Endothelial cell of umbilical vein (primary cell): ENCODE measurements at regions not wholly inside any gene's neighbourhood (a gene's known extent, or its start where the extent isn't known, plus 50 kb on each side); places are given as distances from the start of the nearest gene placed in this dataset. TPM values are rescaled to one million over a fixed set of nuclear protein-coding genes. Genes with fewer than 3 reads are reported as not detected.

Experiments used
- BruUV-seq: library from RNA; stranded (reverse); fragments of 400-500 nt; replicated peaks from 2 replicates; lab custom pipeline; 2021; lab: Mats Ljungman, UMichigan
- CTCF ChIA-PET: fragments of 300-600, 350-600 bp; sonication (Branson Sonifier 250); formaldehyde crosslinking; loops from one replicate; lab custom pipeline; 2021; ENCODE audit warnings: antibody characterized with exemption, inconsistent platforms; lab: Charles Lee
- POLR2A ChIA-PET: fragments of 300-600, 350-600 bp; sonication (Branson Sonifier 250); formaldehyde crosslinking; loops from one replicate; lab custom pipeline; 2021; ENCODE audit warnings: antibody characterized with exemption, inconsistent platforms; lab: Charles Lee
- DNase-seq: peaks from one replicate; pipeline ENCODE4 v3.0.0-alpha.2; 2011; ENCODE audit warnings: low read depth, low spot score
- FAIRE-seq: peaks from 2 replicates; lab custom pipeline; 2011; peaks lifted over from hg19 to GRCh38; lab: Jason Lieb, UNC
- H2AFZ ChIP-seq: 2 replicates; pipeline ENCODE4 v1.6.0; 2012; ENCODE audit warnings: low read depth, low read length, control low read depth, inconsistent platforms
- H3K27ac ChIP-seq: 2 replicates; pipeline ENCODE4 v1.5.1; 2011; ENCODE audit warnings: low read depth, mild to moderate bottlenecking, control low read depth, low read length, moderate library complexity; ENCODE audit not compliant: insufficient read depth
- H3K27me3 ChIP-seq, 2 experiments: 2 replicates each; pipeline versions ENCODE4 v1.6.0 to v1.6.1; 2011; ENCODE audit warnings: low read length in 2 of 2, mixed read lengths in 1 of 2; ENCODE audit not compliant: control insufficient read depth in 2 of 2, insufficient read depth in 2 of 2
- H3K36me3 ChIP-seq, 2 experiments: 2 replicates in 1 of 2; 3 replicates in 1 of 2; pipeline ENCODE4 v1.5.1; 2011; ENCODE audit warnings: low read length in 2 of 2, mild to moderate bottlenecking in 1 of 2, moderate library complexity in 1 of 2; ENCODE audit not compliant: control insufficient read depth in 2 of 2, insufficient read depth in 2 of 2; ENCODE audit errors: extremely low read depth in 1 of 2
- H3K4me1 ChIP-seq: 3 replicates; pipeline ENCODE4 v1.5.1; 2011; ENCODE audit warnings: mild to moderate bottlenecking, low read length; ENCODE audit not compliant: control insufficient read depth, insufficient read depth; ENCODE audit errors: extremely low read depth
- H3K4me2 ChIP-seq: 2 replicates; pipeline ENCODE4 v1.6.1; 2011; ENCODE audit warnings: low read length, control low read depth, mixed read lengths; ENCODE audit not compliant: insufficient read depth
- H3K4me3 ChIP-seq, 3 experiments: fragments of 200-600 bp in 1 of 3; sonication (generic), shearing (Covaris generic) in 1 of 3; replicated peaks in 1 of 3; 2 replicates each; pipeline ENCODE4 v1.5.1; 2011 to 2016; ENCODE audit warnings: control low read depth in 3 of 3, low read length in 3 of 3, mild to moderate bottlenecking in 2 of 3, inconsistent platforms in 1 of 3, low read depth in 1 of 3, moderate library complexity in 1 of 3; ENCODE audit not compliant: insufficient read depth in 1 of 3
- H3K79me2 ChIP-seq: 2 replicates; pipeline ENCODE4 v1.6.0; 2012; ENCODE audit warnings: low read length, inconsistent platforms; ENCODE audit not compliant: control insufficient read depth, insufficient read depth
- H3K9ac ChIP-seq: replicated peaks from 2 replicates; pipeline ENCODE3; 2011; ENCODE audit warnings: low read length, control low read depth; ENCODE audit not compliant: insufficient read depth; ENCODE audit errors: extremely low read depth
- H3K9me1 ChIP-seq: replicated peaks from 3 replicates; pipeline ENCODE4 v1.6.0; 2011; ENCODE audit warnings: mild to moderate bottlenecking, low read length; ENCODE audit not compliant: control insufficient read depth, insufficient read depth; ENCODE audit errors: extremely low read depth
- H3K9me3 ChIP-seq: replicated peaks from 2 replicates; pipeline ENCODE4 v1.5.1; 2012; ENCODE audit warnings: low read length, inconsistent platforms; ENCODE audit not compliant: control insufficient read depth, insufficient read depth
- H4K20me1 ChIP-seq: replicated peaks from 2 replicates; pipeline ENCODE3; 2011; ENCODE audit warnings: mild to moderate bottlenecking, low read length; ENCODE audit not compliant: control insufficient read depth, insufficient read depth; ENCODE audit errors: extremely low read depth
- CTCF ChIP-seq, 2 donors: IDR thresholded peaks; 1 replicate in 1 of 2; 2 replicates in 1 of 2; pipeline ENCODE4 v1.5.1; 2011; ENCODE audit warnings: low read length in 2 of 2, mild to moderate bottlenecking in 2 of 2, moderate library complexity in 2 of 2, control low read depth in 1 of 2, inconsistent platforms in 1 of 2, low read depth in 1 of 2; ENCODE audit not compliant: insufficient read depth in 1 of 2; ENCODE audit errors: extremely low read depth in 1 of 2
- EZH2 ChIP-seq: IDR thresholded peaks from 2 replicates; pipeline ENCODE4 v1.6.1; 2012; ENCODE audit warnings: borderline replicate concordance, low read depth, mild to moderate bottlenecking, moderate library complexity, low read length, inconsistent platforms; ENCODE audit not compliant: severe bottlenecking
- FOS ChIP-seq: IDR thresholded peaks from 2 replicates; pipeline ENCODE4 v1.6.1; 2011; ENCODE audit warnings: mild to moderate bottlenecking, low read length, moderate library complexity, borderline replicate concordance; ENCODE audit not compliant: insufficient read depth
- GATA2 ChIP-seq: IDR thresholded peaks from 2 replicates; pipeline ENCODE4 v1.7.0; 2011; ENCODE audit warnings: low read depth, mild to moderate bottlenecking, moderate library complexity, mixed read lengths, low read length; ENCODE audit not compliant: insufficient read length, insufficient read depth
- JUN ChIP-seq: IDR thresholded peaks from 2 replicates; pipeline ENCODE4 v1.6.1; 2011; ENCODE audit warnings: borderline replicate concordance, low read depth; ENCODE audit not compliant: insufficient read length, insufficient read depth
- MYC ChIP-seq: IDR thresholded peaks from one replicate; pipeline ENCODE4 v1.6.1; 2011; ENCODE audit warnings: mild to moderate bottlenecking, low read depth, low read length
- POLR2A ChIP-seq: IDR thresholded peaks from 2 replicates; pipeline ENCODE4 v1.6.1; 2012; ENCODE audit warnings: low read depth, mild to moderate bottlenecking, control low read depth, low read length
- POLR2AphosphoS5 ChIP-seq: IDR thresholded peaks from 2 replicates; pipeline ENCODE4 v1.6.1; 2012; ENCODE audit warnings: low read depth, mild to moderate bottlenecking, control low read depth, low read length, moderate library complexity; ENCODE audit not compliant: insufficient read depth
- dilution Hi-C: fragments of 300-500 bp; cut with MboI; formaldehyde crosslinking; loops from one replicate; pipeline ENCODE4 v1.15.0; 2019; ENCODE audit warnings: low sequenced_read_pairs; ENCODE audit not compliant: extremely low pct_ligation_motif_present
- intact Hi-C: fragments of 100-400 bp; cut with micrococcal nuclease; formaldehyde crosslinking; loops from one replicate; pipeline ENCODE4 v1.10.0; 2022
- small RNA-seq: library from RNA; depleted of rRNA; stranded (forward); fragments of <200 nt; gene quantifications from one replicate; pipeline ENCODE3, GENCODE V24; 2012; ENCODE audit warnings: low replicate concordance, low read depth; ENCODE audit not compliant: insufficient read depth, insufficient read length
- TF ChIP-seq, protein P1 (sequence below): IDR thresholded peaks from 2 replicates; pipeline ENCODE4 v1.6.1; 2011; ENCODE audit not compliant: insufficient read depth, insufficient read length

DNA sequence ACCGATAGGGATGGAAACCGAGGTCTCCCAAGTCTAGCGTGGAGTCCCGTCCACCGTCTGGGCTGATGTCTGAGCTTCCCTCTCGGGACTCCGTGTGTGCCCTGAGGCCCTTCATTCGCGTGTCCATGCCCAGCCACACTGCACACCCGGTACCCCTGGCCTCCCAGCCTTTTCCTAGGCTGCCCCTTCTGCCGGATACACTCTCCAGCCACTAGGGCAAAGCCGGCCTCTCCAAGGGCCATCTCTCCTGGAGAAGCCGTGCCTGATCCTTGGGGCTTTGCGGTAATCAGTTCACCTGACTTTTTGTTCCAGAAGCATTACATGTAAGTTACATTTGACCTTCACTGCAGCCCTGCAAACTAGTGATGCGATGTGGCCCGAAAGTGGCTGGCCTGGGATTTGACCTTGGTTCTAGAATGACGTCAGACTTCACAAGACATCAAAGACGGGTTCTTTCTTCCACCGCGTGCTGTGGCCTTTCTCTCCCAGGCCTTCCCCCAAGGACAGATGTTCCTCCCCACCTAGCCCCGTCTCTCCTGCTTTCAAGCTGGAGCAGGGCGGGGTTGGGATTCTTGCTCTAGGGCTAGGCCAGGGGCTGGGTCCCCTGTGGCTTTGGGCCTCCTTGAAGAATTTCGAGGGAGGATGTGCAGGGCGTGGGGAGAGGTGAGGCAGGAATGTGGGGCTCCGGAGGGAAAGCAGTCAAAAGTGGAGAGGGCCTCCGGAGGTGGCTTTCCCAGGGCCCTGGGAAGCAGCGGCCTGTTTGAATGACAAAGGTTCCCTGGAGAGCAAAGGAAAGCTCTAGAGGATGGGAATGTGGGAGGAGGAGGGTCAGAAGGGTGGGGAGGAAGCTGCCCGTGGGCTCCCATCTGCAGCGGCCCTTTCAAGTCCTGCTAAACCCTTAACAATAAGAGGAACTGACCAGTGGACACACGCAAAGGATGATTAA lies 49.7 kb upstream of the SLC2A1 start:
- Histone ChIP-seq H3K27ac (no peak overlapping the region), H2AFZ (no peak overlapping the region), H3K9me3 (no peaks in the 10 kb centered on the region), H4K20me1 (no peaks in the 10 kb centered on the region), H3K79me2 (no peaks in the 10 kb centered on the region), H3K4me3 (no peak overlapping the region), H3K27me3 (peaks cover 6 to 18% of the 10 kb centered on the region in 2 experiments), H3K4me1 (no peaks in the 10 kb centered on the region), H3K36me3 (no peaks in the 10 kb centered on the region), H3K9me1 (no peaks in the 10 kb centered on the region), H3K9ac (no peak overlapping the region), H3K4me2 (no peak overlapping the region)
- dilution Hi-C loops (no loop called here), intact Hi-C loops (no loop called here)
- ChIA-PET POLR2A (no interaction called here), CTCF (interaction anchor here (0.6 to 1.9 kb wide), 3 partner anchors 17 to 125 kb away, joined by 3 to 8 read pairs (median 3); no protein-coding TSS in a partner anchor)
- DNase-seq: no peak
- FAIRE-seq: no peak
- TF ChIP-seq EZH2: no peak
- TF ChIP-seq POLR2A: no peak
- TF ChIP-seq MYC: no peak
- TF ChIP-seq JUN: no peak
- TF ChIP-seq POLR2AphosphoS5: no peak
- no peak for TF ChIP-seq CTCF (IDR thresholded peaks at IDR 0.05; ENCODE audit: extremely low read depth in 1 of 2, insufficient read depth in 1 of 2, low read depth in 1 of 2, low read length in 2 of 2)
- no peak for TF ChIP-seq GATA2
- no peak for TF ChIP-seq FOS
- TF ChIP-seq, protein P1, sequence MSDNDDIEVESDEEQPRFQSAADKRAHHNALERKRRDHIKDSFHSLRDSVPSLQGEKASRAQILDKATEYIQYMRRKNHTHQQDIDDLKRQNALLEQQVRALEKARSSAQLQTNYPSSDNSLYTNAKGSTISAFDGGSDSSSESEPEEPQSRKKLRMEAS: no peak
- BruUV-seq: no TSS peak

Small RNA genes in the stretch of these regions (small RNA-seq; reads per million reads assigned to genes)
- gene RF00026: not detected
